ENCODE measurements at regions not wholly inside any gene's neighbourhood (a gene's known extent, or its start where the extent isn't known, plus 50 kb on each side); places are given as distances from the start of the nearest gene placed in this dataset.

DNA sequence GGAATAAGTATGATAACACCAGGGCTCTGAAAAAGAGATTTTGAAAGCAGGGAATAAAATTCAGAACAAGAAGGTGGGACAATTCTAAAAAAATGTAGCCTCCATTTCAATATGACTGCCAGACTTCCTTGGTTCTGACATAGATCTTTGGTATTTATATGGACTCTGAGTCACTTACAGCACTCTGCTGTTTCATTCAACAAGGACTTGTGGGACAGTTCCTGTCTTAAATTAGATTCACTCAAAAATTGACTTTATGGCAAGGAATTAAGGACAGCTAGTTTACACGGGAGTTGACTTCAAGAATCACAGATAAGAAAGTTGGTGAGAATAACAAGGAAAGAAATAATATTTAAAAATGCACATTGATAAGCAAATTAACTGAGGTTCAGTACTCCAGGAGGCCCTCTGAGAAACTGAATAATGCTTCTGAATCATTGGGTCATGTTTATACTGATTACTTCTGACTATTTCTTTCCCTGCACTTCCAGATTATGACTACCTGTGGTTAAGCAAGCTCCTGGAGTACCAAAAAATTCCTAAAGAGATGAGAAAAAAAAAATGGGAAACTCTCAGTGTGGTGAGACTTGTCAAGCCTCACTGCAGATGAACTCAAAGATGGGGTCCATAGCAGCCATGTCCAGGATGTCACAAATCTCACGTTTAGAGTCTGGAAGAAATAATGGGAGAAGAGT, 828.3 kb upstream of the PIK3C3 start:
- H2AFZ ChIP-seq (ENCODE audit: low read length): no peak overlapping the region
- no peaks in the 10 kb centered on the region for H3F3A ChIP-seq (ENCODE audit: insufficient read depth, low read length)
- H3K36me3 ChIP-seq (ENCODE audit: insufficient read depth, low read length): no peaks in the 10 kb centered on the region
- no peaks in the 10 kb centered on the region for H3K9me3 ChIP-seq (ENCODE audit: low read length)
- H3K27ac ChIP-seq (ENCODE audit: low read depth, low read length, poor library complexity, severe bottlenecking): no peak overlapping the region
- H3K27me3 ChIP-seq (ENCODE audit: insufficient read depth, low read length): no peaks in the 10 kb centered on the region
- no peaks in the 10 kb centered on the region for H4K20me1 ChIP-seq (ENCODE audit: insufficient read depth, low read length)
- no peak overlapping the region for H3K4me2 ChIP-seq (ENCODE audit: low read length)
- H3K4me1 ChIP-seq (ENCODE audit: insufficient read depth, low read length, severe bottlenecking): no peaks in the 10 kb centered on the region
- no peak overlapping the region for H3K9ac ChIP-seq (ENCODE audit: low read length)
- no peak overlapping the region for H3K4me3 ChIP-seq (ENCODE audit: low read depth, low read length, poor library complexity, severe bottlenecking)
- TF ChIP-seq EZH2 (IDR thresholded peaks at IDR 0.05; ENCODE audit: borderline replicate concordance, low read length): no peak
- no peak for TF ChIP-seq CTCF (IDR thresholded peaks at IDR 0.05; ENCODE audit: low read length)
- no peaks in the 10 kb centered on the region for H3K9me2 ChIP-seq (ENCODE audit: low read depth, low read length)
- H3K79me2 ChIP-seq (ENCODE audit: insufficient read depth, low read length): no peaks in the 10 kb centered on the region

DNA sequence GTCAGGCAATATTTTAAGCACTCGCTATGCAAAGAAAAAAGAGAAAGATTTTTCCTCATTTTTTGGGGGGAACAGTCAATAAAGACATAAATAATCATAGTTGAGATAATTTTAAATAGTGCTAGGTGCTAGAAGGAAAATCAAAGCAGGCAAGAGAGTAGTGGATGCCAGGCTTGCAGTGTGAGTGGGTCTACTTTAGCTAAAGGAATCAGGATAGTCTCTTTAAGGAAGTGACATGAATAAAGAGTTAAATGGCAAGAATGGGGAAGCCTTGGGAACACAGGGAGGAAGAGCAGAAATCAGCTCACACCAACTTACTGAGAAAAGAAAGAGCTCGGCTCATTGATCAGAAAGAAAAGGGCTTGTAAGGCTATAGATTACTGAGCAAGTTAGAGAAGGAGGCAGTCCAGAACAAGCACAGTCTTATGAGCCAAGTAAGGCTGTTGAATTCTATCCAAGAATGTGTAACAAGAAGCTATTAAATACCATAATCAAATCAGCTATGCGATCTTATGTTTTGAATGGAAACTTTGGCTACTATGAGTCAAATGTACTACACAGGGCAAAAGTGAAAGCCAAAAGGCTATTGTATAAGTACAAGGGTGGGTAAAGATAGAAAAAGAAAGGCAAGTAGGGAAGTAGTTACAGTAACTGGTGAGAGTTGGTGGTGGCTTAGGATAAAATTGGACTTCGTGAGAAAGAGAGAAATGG, 833.8 kb upstream of the PIK3C3 start:
- no peaks in the 10 kb centered on the region for H3K4me1 ChIP-seq (ENCODE audit: insufficient read depth, low read length, severe bottlenecking)
- H3K4me2 ChIP-seq (ENCODE audit: low read length): no peak overlapping the region
- H3K9me3 ChIP-seq (ENCODE audit: low read length): no peaks in the 10 kb centered on the region
- H3K4me3 ChIP-seq (ENCODE audit: low read depth, low read length, poor library complexity, severe bottlenecking): no peak overlapping the region
- no peaks in the 10 kb centered on the region for H3F3A ChIP-seq (ENCODE audit: insufficient read depth, low read length)
- no peaks in the 10 kb centered on the region for H3K79me2 ChIP-seq (ENCODE audit: insufficient read depth, low read length)
- no peaks in the 10 kb centered on the region for H3K36me3 ChIP-seq (ENCODE audit: insufficient read depth, low read length)
- H4K20me1 ChIP-seq (ENCODE audit: insufficient read depth, low read length): no peaks in the 10 kb centered on the region
- H2AFZ ChIP-seq (ENCODE audit: low read length): no peak overlapping the region
- H3K9me2 ChIP-seq (ENCODE audit: low read depth, low read length): no peaks in the 10 kb centered on the region
- H3K9ac ChIP-seq (ENCODE audit: low read length): no peak overlapping the region
- H3K27me3 ChIP-seq (ENCODE audit: insufficient read depth, low read length): no peaks in the 10 kb centered on the region
- no peak overlapping the region for H3K27ac ChIP-seq (ENCODE audit: low read depth, low read length, poor library complexity, severe bottlenecking)
- TF ChIP-seq EZH2 (IDR thresholded peaks at IDR 0.05; ENCODE audit: borderline replicate concordance, low read length) (no peak), CTCF (IDR thresholded peaks at IDR 0.05; ENCODE audit: low read length) (no peak)

DNA sequence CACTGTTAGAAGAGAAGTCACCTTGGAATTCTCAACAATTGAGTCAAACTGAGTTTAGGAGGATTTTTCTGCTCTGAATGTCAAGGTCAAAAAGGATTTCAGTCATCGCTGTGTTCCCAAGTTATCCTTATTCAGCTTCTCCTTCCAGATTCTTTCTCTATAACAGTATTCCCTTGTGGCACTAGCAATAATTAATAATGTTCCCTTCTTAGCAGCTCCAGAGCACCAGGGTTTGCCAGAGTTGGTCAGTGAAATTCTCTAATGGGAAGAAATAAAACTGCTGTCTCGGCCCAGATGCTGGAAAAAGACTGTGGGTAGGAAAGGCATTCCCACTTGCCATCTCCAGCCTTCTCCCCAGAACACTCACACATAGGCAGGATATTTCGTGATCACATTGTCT, 836.0 kb upstream of the PIK3C3 start:
- Histone ChIP-seq H4K20me1 (ENCODE audit: insufficient read depth, low read length) (no peaks in the 10 kb centered on the region), H2AFZ (ENCODE audit: low read length) (no peak overlapping the region), H3K27me3 (ENCODE audit: insufficient read depth, low read length) (no peaks in the 10 kb centered on the region), H3K4me2 (ENCODE audit: low read length) (no peak overlapping the region), H3F3A (ENCODE audit: insufficient read depth, low read length) (no peaks in the 10 kb centered on the region), H3K79me2 (ENCODE audit: insufficient read depth, low read length) (no peaks in the 10 kb centered on the region), H3K36me3 (ENCODE audit: insufficient read depth, low read length) (no peaks in the 10 kb centered on the region), H3K4me1 (ENCODE audit: insufficient read depth, low read length, severe bottlenecking) (no peaks in the 10 kb centered on the region), H3K4me3 (ENCODE audit: low read depth, low read length, poor library complexity, severe bottlenecking) (no peak overlapping the region), H3K9ac (ENCODE audit: low read length) (no peak overlapping the region), H3K9me3 (ENCODE audit: low read length) (no peaks in the 10 kb centered on the region), H3K9me2 (ENCODE audit: low read depth, low read length) (no peaks in the 10 kb centered on the region), H3K27ac (ENCODE audit: low read depth, low read length, poor library complexity, severe bottlenecking) (no peak overlapping the region)
- TF ChIP-seq EZH2 (IDR thresholded peaks at IDR 0.05; ENCODE audit: borderline replicate concordance, low read length) (no peak), CTCF (IDR thresholded peaks at IDR 0.05; ENCODE audit: low read length) (no peak)
